Skin of body (tissue), 1 donor: ENCODE measurements at regions not wholly inside any gene's neighbourhood (a gene's known extent, or its start where the extent isn't known, plus 50 kb on each side); places are given as distances from the start of the nearest gene placed in this dataset.

Experiments
- DNase-seq: peaks from one replicate; lab custom pipeline; 2025; lab: John Stamatoyannopoulos, UW

- DNase-seq = peak; percentile 69
These were observed 54.2 kb downstream of the TMEM100 start for GRCh38 chr17:55668312-55668920.

DNA sequence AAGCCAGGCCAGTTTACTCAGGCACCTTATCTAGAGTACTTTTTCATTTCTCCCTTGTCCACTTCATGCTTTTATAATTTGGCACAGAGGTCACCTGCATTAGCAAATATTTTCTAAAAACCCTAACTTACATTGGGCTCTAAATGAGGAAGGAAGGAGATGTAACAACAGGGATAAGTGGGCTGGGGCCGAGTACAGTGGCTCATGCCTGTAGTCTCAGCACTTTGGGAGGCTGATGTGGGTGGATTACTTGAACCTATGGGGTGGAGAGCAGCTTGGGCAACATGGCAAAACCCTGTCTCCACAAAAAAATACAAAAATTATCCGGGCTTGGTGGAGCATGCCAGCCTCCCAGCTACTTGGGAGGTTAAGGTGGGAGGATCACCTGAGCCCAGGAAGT lies 55.9 kb downstream of the TMEM100 start:
- DNase-seq = no peak

DNA sequence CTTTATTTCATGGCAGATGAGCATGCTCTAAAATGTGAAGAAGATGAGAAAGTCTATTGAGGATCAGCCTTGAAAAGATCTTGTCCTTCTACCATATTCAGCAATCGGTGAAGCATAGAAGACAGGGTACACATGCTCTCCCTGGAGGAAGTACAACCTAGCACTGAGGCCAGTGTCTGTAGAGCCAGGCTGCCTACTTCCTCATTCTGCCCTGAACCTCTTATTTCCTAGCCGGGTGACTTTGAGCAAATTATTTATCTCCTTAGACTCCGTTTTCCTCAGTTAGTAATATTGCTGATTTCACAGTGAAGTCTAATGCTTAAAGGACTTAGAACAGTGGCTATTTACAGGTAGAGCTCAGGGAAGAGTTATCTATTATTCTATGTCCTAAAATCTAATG lies 58.4 kb downstream of the TMEM100 start:
- DNase-seq = no peak

GRCh38 chr17:55663400-55663799 lies 59.3 kb downstream of the TMEM100 start:
- DNase-seq = no peak

DNA sequence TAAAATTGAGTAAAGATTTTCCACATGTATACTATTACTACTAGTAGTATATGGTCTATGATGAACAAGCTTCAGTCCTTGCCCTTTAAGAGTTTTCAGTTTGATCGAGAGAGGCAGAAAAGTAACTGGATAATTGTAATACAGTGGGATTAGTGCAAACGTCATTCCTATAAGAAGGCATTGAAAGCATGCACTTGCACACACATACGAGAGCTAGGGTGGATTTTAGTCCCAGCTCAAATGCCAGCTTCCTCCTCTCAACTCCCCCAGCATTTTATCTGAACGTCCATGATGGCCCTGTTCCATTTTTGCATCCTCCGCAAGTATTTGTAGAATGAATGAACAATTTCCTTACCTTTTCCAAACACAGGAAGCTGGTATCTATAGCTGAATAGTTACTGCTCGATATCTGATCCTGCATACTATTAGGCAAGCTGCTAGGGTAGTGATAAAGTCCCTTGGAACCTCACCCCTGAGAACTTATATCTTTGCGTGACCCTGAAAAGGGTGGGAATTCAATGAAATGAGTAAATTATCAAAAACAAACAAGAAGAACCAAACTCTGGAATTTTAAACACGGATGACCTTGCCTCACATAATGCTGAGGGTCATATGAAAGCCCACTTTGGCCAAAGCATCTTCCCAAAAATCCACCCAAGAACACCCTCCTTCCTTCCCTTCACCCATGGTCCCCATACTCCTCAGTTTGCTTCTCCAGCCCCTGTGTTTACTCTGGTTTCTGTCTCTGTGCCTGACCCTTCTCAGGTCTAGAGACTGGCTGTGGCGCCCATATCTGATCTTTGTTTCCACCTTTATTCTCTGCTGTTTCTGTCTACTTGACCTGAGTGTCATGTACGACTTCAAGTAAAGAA lies 60.5 kb downstream of the TMEM100 start:
- no peak for DNase-seq

DNA sequence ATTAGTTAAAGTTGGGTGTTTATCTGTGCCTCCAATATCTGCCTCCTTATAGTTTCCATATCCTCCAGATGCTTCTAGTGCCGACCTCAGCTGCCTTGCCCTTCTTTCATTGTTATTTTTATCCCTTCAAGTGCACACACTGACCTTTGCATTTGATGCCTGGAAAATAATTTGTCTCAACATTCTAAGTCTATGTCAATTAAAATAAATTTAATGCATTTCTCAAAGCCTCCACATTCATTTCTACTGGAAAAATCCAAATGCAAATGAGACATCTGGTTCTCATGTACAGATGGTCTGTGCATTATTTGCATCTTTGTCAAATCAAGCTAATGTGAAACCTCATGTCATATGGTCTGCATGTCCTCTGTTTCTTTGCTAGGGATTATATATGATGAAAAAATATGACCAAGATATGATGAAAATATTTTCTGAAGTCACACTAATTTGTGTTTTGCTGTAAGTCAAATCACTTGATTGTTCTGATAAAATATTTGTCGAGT lies 61.4 kb downstream of the TMEM100 start:
- DNase-seq = peak; percentile 59

DNA sequence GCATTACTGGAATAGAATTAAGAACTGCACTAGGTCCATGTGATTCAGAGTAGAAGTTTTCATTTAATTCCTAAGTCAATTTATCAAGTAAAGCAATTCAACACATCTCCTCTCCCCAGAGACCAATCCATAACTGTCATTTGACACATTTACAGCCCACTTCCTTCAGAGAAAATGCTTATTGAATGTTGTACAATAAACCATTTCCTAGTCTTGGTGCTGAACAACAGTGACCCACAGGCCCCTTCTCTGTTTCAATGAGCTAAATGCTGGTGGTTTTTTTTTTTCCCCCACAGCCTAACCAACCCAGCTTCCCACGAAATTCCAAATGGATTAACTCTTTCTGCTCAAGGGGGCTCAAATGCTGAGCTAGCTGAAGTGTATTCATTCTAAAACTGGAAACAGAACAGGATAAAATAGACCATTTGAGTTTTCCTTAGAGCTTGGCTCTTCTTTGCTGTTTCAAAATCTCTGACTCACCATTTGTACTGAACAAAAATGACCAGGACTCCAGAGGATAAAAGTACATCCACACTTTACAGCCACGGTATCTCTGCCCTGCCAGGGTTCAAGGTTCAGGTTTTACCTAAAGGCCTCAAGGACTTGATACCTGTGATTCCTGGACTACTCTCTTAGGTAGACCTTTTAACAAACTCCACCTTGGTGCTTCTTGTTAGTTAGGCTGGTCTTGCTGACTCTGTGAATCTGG lies 62.3 kb downstream of the TMEM100 start:
- peak; percentile 96 for DNase-seq

DNA sequence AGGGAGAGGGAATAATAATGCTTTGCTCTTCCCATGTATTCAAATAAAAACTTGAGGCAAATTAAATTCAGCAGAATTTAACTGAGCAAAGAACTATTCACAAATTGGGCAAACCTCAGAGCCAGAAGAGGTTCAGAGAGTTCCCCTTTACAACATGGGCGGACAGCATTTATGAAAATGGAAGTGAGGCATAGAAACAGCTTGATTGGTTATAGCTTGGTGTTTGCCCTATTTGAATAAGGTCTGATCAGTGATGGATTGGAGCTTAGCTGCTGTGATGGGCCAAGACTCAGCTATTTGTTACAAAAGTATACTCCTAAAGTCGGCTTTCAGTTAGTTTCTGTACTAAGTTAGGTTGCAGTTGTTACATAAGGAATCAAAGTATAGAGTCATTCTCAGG lies 63.0 kb downstream of the TMEM100 start:
- DNase-seq = no peak

DNA sequence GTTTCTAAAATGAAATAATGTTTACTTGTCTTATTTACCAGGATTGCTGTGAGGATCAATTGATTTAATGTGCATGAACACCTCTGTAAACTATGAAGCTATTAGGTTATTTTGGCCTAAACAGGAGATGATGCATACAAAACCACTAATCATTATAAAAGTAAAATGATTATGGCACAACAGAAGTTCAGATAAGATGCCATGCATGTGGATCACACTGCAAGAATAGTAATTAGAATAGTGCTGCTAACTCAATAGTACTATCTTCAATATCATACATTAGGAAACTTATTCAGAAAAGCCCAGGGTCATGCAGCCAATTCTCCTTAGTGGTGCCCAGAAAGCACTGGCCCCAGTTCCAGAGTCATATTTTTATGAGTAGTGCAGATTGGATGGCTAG lies 66.9 kb downstream of the TMEM100 start:
- no peak for DNase-seq

- no peak for DNase-seq
These were observed 67.8 kb downstream of the TMEM100 start for GRCh38 chr17:55654821-55655220.

DNA sequence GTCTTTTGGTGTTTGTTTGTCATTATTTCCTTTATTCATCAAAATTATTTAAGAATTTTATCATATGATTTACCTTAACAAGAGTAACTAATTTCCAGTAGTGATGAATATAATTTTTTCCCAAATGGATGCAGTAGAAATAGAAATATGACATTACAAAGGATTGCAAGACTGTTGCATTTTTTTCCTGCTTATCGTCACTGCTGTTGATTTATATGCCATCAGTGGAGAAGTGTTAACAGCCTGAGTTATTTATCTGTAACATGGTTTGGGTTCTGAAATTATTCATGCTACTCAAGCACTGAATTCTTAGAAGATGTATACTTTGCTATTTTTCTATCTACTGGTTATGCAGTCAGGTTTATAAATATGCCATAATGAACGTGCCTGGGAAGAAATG lies 68.6 kb downstream of the TMEM100 start:
- DNase-seq = peak; percentile 69

- no peak for DNase-seq
These were observed 69.8 kb downstream of the TMEM100 start for GRCh38 chr17:55652825-55653224.

GRCh38 chr17:55652114-55652823 lies 70.4 kb downstream of the TMEM100 start:
- no peak for DNase-seq

- DNase-seq = no peak
These were observed 72.6 kb downstream of the TMEM100 start for GRCh38 chr17:55649957-55650597.

- DNase-seq = no peak
These were observed 74.6 kb downstream of the TMEM100 start for GRCh38 chr17:55648086-55648485.

DNA sequence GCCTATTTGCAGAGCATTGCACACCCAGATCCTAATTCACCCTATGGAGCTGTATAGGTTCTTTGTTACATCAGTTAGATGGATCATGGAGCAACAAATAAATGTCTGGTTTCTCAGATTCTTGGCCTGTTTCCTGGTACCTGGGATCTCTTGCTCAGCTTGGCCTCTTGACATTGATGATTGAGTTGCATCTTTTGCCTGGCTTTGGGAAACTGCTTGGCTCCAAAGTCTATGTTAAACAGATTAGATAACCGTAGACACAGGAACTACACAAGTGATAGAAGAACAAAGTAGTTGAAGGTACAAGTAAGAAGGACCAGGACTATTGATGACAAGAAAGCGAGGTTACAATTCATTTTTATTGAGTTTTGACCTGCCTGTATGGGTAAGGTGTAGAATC lies 77.3 kb downstream of the TMEM100 start:
- DNase-seq = no peak

DNA sequence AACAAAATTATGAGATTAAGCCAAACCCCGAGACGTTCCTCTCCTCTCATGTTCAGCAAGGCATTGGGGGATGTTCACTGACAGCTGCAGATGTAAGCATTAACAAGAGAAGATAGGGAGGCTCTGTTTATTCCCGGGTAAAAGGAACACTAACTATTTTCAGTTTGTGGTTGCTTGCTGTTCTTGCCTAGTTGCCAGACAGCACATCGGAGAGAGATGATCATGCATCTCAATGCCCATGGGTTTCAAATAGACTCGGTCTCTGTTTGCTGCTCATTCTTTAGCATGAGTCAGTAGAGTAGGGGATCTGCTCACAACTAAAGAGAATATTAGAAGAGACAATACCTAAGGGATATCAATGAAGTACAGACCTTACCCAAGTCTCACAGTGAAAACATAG lies 78.3 kb downstream of the TMEM100 start:
- no peak for DNase-seq

DNA sequence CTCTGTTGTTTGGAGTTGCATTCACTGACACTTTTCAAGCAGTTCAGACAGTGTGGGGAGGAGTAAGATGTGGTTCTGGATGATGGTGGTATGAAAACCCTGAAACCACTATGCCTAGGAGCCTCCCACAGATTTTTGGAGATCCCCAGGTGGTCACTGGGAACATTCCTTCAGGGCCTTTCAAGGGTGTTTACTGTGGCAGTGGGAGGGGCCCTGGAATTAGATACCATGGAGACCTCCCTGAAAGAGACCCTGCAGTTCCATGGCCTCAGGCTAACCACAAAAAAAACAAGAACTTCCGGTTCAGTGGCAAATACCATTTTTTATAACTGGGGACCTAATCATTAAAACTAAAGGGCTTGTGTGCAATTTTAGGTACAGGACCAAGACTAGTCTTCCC lies 79.9 kb downstream of the TMEM100 start:
- no peak for DNase-seq

- peak; percentile 36 for DNase-seq
These were observed 81.0 kb downstream of the TMEM100 start for GRCh38 chr17:55641676-55642081.

DNA sequence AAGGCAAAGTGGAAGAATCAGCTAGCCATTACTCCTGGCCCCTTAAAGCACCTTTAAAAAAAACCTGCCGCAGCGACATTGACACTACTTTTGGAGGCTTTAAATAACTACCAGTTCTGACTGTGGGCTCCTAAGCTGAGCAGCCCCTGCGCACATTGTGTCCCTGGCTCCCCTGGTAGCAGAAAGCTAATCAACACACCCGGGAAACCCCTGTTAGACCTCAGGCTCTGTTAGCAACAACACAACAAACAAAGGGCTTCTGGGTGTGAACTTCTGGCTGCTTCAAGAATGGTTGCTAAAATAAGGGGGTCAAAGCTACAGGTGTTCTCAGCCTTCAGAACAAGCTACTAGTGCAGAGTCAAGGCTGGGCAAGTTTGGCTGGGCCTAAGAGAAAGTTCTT lies 83.6 kb downstream of the TMEM100 start:
- no peak for DNase-seq

DNA sequence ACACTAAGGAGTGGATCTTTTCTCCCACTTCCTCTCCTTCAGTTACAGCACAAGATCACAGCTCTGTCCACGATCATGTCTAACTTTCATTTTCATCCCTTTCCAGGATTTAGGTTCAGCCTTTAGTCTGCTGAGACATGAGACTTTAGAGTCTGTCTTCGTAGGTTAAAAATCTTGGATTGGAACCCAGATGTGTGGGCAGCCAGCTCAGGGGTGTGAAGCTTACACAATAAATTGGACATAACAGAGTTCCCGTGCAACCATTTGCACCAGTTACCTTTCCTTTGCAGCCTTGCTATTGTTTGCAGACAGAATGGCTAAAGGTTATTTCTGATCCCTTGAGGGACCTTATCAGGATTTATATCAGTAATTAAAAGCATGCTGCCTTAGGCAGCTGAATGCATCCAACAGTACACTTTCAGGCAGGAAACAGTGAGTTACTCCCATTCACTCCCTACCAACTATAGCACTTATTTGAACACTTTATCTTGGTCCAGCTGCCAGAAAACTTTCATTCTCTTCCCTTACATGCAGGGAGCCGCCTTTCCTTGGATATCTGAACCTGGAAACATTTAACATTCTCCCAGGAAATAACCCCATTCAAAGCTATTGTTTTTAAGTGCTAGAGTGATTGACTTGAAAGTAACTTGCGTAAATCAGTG lies 87.3 kb downstream of the TMEM100 start:
- no peak for DNase-seq
